HL-60 (cell line): ENCODE measurements at regions not wholly inside any gene's neighbourhood (a gene's known extent, or its start where the extent isn't known, plus 50 kb on each side); places are given as distances from the start of the nearest gene placed in this dataset.

ENCODE experiments used
- CTCF ChIP-seq: IDR thresholded peaks from one replicate; pipeline ENCODE4 v1.5.1; 2011; ENCODE audit warnings: low read length, control low read depth, inconsistent platforms; ENCODE audit not compliant: insufficient read depth
- GABPA ChIP-seq: IDR thresholded peaks from 2 replicates; pipeline ENCODE4 v1.6.1; 2012; ENCODE audit warnings: low read depth
- POLR2AphosphoS5 ChIP-seq: IDR thresholded peaks from 2 replicates; pipeline ENCODE4 v1.6.1; 2012; ENCODE audit warnings: low read depth
- REST ChIP-seq: IDR thresholded peaks from 2 replicates; pipeline ENCODE4 v1.6.1; 2012; ENCODE audit warnings: low read depth; ENCODE audit not compliant: insufficient replicate concordance
- SPI1 ChIP-seq: IDR thresholded peaks from 2 replicates; pipeline ENCODE4 v1.6.1; 2012; ENCODE audit warnings: low read depth, mild to moderate bottlenecking, borderline replicate concordance

GRCh38 chr6:108750801-108751200 is 97.4 kb upstream of the ARMC2 start:
- TF ChIP-seq POLR2AphosphoS5 (no peak), CTCF (no peak), REST (no peak), GABPA (no peak), SPI1 (no peak)
